GM10266 (cell line): ENCODE measurements at regions not wholly inside any gene's neighbourhood (a gene's known extent, or its start where the extent isn't known, plus 50 kb on each side); places are given as distances from the start of the nearest gene placed in this dataset.
A peak's percentile ranks its signal among the peaks of the same experiment; 100 is the strongest.

Experiments used
- DNase-seq: peaks from one replicate; pipeline ENCODE4 v3.0.0; 2012; ENCODE audit errors: extremely low spot score
- TF ChIP-seq, protein P1 (sequence below): IDR thresholded peaks from 2 replicates; pipeline ENCODE4 v1.5.1; 2012; ENCODE audit warnings: mild to moderate bottlenecking, low read depth; ENCODE audit not compliant: control insufficient read depth, insufficient read depth; ENCODE audit errors: missing control alignments

DNA sequence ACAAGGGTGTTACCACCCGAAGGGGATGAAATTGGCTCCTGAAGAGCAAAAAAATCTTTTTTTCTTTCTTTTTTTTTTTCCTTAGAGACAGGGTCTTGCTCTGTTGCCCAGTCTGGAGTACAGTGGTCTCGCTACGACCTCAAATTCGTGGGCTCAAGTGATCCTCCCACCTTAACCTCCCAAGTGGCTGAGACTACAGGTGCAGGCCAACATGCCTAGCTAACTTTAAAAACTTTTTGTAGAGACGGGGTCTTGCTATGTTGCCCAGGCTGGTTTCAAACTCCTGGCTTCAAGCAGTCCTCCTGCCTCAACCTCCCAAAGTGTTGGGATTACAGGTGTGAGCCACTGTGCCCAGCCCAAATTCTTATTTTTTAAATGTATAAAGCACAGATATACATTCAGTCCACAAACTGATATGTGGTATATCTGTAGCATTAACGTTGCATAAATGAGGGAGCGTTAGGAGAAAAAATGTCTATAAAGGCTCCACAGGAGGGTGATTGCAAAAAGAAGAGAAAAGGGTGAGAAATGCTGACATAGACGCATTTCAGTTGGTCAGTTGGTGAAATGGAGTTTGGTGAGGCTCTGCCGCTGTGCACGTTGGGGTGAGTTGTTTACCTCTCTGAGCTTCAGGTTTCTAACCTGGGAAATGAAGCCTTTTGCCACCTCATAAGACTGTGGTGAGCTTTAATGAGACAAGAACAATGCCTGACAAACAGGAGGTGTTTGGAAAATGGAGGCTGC is 100.7 kb upstream of the PODXL start:
- no peak for DNase-seq
- TF ChIP-seq, protein P1, sequence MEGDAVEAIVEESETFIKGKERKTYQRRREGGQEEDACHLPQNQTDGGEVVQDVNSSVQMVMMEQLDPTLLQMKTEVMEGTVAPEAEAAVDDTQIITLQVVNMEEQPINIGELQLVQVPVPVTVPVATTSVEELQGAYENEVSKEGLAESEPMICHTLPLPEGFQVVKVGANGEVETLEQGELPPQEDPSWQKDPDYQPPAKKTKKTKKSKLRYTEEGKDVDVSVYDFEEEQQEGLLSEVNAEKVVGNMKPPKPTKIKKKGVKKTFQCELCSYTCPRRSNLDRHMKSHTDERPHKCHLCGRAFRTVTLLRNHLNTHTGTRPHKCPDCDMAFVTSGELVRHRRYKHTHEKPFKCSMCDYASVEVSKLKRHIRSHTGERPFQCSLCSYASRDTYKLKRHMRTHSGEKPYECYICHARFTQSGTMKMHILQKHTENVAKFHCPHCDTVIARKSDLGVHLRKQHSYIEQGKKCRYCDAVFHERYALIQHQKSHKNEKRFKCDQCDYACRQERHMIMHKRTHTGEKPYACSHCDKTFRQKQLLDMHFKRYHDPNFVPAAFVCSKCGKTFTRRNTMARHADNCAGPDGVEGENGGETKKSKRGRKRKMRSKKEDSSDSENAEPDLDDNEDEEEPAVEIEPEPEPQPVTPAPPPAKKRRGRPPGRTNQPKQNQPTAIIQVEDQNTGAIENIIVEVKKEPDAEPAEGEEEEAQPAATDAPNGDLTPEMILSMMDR = no peak

DNA sequence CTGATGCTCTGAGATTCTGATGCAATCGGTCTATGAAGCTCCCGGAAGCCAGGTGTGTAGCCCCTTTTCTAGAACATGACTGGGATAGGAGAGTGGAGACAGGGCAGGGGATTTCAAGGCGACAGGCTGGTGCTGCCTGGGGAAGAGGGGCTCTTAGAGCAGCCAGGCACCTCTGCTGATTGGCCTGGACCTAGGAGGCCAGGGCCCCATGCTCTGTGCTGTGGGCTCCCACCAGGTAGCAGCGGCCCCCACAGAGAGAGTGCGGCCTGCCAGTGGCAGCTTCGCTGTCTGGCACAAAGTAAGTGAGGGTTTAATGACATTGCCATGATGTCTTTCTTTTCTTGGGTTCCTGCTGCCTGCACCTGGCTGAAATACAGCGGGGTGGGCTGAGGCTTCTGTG is 99.4 kb upstream of the PODXL start:
- DNase-seq = no peak
- TF ChIP-seq, protein P1 = no peak

DNA sequence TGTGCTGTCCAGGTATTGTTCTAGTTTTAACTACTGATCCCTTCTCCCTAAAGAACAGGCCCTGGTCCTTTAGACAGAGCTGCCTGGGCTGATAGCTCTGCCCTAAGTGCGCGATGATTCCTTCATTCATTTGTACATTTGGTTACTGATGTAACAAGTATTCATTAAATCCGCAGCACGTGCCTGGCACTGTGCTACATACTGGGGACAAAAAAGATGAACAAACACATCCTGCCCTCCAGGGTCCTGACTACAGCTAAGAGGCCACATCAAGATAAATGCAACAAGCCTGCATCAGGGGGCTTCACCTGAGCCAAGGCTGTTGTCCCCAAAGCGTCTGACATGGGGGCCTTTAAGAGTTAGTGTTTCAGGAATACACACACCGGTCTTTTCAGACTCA is 99.0 kb upstream of the PODXL start:
- DNase-seq = no peak
- TF ChIP-seq, protein P1 = no peak

DNA sequence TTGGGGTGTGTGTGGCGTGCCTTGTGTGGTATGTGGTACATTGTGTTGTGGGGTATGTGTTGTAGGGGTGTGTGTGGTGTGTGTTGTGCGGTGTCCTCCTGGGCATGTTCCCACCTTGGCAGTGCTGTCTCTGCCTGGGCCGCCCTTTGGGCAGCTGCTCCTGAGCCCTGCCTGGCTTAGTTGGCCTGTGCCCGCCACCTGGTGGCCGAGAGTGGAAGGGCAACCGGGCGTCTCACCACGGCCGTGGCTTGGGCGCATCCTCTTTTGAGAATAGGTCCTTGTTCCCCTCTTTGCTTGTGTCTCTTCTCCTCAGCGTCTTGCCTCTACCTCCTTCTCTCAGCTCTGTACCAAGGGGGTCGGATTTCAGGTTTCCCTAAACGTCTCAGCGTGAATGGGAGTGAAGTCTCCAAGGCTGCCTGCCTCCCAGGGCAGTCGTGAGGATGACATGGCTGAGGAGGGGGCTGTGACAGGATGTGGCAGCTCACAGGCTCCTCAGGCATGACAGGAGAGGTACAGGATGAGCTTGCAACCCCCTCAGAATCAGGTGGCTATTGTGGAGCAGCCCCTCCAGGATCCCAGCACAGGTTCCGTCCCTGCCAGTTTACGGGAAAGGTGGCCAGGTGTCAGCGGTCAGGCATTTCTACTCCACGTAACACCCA is 98.4 kb upstream of the PODXL start:
- TF ChIP-seq, protein P1 = peak; percentile 96
- peak; percentile 82 for DNase-seq

DNA sequence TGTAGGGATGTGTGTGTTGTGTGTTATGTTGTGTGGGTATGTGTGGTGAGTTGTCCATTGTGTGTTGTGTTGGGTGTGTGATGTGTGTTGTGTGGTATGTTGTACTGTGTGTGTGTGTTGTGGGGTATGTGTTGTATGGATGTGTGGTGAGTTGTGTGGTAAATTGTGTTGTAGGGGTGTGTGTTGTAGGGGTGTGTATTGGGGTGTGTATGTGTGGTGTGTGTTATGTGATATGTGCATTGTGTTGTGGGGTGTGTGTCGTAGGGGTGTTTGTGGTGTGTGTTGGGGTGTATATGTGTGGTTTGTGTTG is 97.8 kb upstream of the PODXL start:
- no peak for DNase-seq
- TF ChIP-seq, protein P1 = no peak

DNA sequence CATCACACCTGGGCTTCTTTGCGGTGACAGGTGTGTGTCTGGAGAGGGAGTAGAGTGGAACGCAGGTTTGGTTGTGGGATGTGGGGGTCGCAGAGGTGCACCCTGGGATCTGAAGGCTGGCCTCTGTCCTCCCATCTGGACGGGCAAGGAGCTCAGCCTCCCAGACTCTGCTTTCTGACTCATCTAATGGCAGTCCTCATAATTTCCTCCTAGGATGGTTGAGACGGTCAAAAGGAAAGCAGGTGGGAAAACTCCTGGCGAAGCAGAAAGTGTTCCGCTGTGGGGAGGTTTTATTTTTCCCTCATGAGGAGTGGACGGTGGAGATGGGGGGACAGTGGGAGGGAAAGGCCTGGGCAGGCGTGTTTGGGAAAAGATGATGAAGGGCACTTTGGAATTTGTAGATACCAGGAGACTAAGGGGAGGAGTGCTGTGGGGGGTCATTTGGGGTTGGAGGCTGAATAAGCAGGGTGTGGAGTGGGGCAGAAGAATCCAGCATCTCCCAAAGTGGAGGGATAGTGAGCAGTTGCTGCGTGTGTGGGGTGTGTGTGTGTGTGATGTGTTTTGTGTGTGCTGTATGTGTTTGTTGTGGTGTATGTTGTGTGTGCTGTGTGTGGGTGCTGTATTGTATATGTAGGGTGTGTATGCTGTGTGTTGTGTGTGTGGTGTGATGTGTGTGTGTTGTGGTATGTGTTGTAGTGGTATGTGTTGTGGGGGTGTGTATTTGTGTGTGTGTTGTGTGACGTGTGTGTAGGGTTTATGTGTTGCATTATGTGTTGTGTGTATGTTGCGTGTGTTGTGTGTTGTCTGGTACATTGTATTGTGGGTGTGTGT is 97.2 kb upstream of the PODXL start:
- no peak for DNase-seq
- TF ChIP-seq, protein P1 = no peak

DNA sequence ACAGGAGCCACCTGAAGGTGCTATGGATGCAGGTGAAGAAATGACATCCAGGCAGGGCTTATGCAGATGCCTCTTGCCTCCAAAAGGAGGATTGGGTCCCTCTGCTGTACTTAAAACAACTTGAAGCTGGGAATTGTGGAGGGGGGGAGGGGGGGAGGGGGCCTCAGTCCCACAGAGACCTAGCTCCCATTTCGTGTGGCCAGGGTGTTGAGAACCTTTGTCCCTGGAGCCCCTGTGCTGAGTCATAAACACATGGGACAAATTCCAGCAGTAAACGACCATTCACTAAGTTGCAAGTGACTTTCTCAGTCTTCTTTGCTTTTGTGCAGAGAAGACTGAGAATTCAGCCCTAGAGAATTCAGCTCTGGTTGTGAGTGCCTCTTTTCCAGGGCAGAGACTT is 96.5 kb upstream of the PODXL start:
- TF ChIP-seq, protein P1 = no peak
- no peak for DNase-seq
